ENCODE measurements at regions not wholly inside any gene's neighbourhood (a gene's known extent, or its start where the extent isn't known, plus 50 kb on each side); places are given as distances from the start of the nearest gene placed in this dataset.

- TF ChIP-seq GATA3 (IDR thresholded peaks at IDR 0.05; ENCODE audit: low read depth, low read length) (no peak), GATA2 (IDR thresholded peaks at IDR 0.05; ENCODE audit: low read depth, low read length) (no peak)
These were observed 121.4 kb upstream of the NAA20 start for GRCh38 chr20:19895761-19896160.

Measured in SH-SY5Y (cell line).